HG02973 (cell line): ENCODE measurements at regions not wholly inside any gene's neighbourhood (a gene's known extent, or its start where the extent isn't known, plus 50 kb on each side); places are given as distances from the start of the nearest gene placed in this dataset.
"Not testable (repeated sequence)": the region's sequence is repeated elsewhere in the genome, so short reads cannot be mapped to it uniquely, and the experiment has no call there.

ENCODE experiments used
- ATAC-seq: cut with Tn5 transposase; IDR thresholded peaks from one replicate; pipeline ENCODE4 v1.9.1; 2021; ENCODE audit warnings: moderate library complexity; ENCODE audit not compliant: unreplicated experiment

- ATAC-seq = no peak
Observed at GRCh38 chr11:13168271-13168670, 109.3 kb upstream of the BMAL1 start.

- no peak for ATAC-seq
Observed at GRCh38 chr11:13169709-13170108, 107.9 kb upstream of the BMAL1 start.

- no peak for ATAC-seq
Observed at GRCh38 chr11:13174090-13174489, 103.5 kb upstream of the BMAL1 start.

GRCh38 chr11:13183094-13183825 lies 94.3 kb upstream of the BMAL1 start:
- ATAC-seq = no peak

- ATAC-seq = no peak
Observed at GRCh38 chr11:13183826-13184196, 93.8 kb upstream of the BMAL1 start.

- ATAC-seq = no peak
Observed at GRCh38 chr11:13184295-13184794, 93.2 kb upstream of the BMAL1 start.

- ATAC-seq = no peak
Observed at GRCh38 chr11:13188179-13188578, 89.4 kb upstream of the BMAL1 start.

GRCh38 chr11:13189561-13190426 lies 87.8 kb upstream of the BMAL1 start:
- ATAC-seq = no peak

- ATAC-seq = no peak
Observed at GRCh38 chr11:13193613-13194012, 84.0 kb upstream of the BMAL1 start.

- ATAC-seq = not testable (repeated sequence)
Observed at GRCh38 chr11:13197374-13197773, 80.2 kb upstream of the BMAL1 start.

GRCh38 chr11:13205486-13205885 lies 72.1 kb upstream of the BMAL1 start:
- ATAC-seq = peak; percentile 76

- no peak for ATAC-seq
Observed at GRCh38 chr11:13206086-13206640, 71.4 kb upstream of the BMAL1 start.

GRCh38 chr11:13207270-13207664 lies 70.3 kb upstream of the BMAL1 start:
- ATAC-seq = no peak

GRCh38 chr11:13207665-13208594 lies 69.7 kb upstream of the BMAL1 start:
- ATAC-seq = no peak

- ATAC-seq = no peak
Observed at GRCh38 chr11:13208921-13209320, 68.7 kb upstream of the BMAL1 start.

- no peak for ATAC-seq
Observed at GRCh38 chr11:13209379-13209778, 68.2 kb upstream of the BMAL1 start.

GRCh38 chr11:13210424-13210823 lies 67.2 kb upstream of the BMAL1 start:
- no peak for ATAC-seq

GRCh38 chr11:13214276-13214675 lies 63.3 kb upstream of the BMAL1 start:
- no peak for ATAC-seq

GRCh38 chr11:13215149-13215548 lies 62.4 kb upstream of the BMAL1 start:
- no peak for ATAC-seq

- ATAC-seq = no peak
Observed at GRCh38 chr11:13216019-13216710, 61.4 kb upstream of the BMAL1 start.
